Karpas-422 (cell line): ENCODE measurements at regions not wholly inside any gene's neighbourhood (a gene's known extent, or its start where the extent isn't known, plus 50 kb on each side); places are given as distances from the start of the nearest gene placed in this dataset.

Experiments used
- DNase-seq: peaks from one replicate; pipeline ENCODE4 v3.0.0-alpha.2; 2015
- H2AFZ ChIP-seq: fragments of 200-600 bp; sonication (generic); 2 replicates; pipeline ENCODE4 v1.6.1; 2014; ENCODE audit warnings: antibody characterized with exemption, low read length, mixed read lengths
- H3K27ac ChIP-seq: fragments of 200-600 bp; sonication (generic); 2 replicates; pipeline ENCODE4 v1.5.1; 2014; ENCODE audit warnings: mild to moderate bottlenecking, low read length, moderate library complexity
- H3K27me3 ChIP-seq: fragments of 200-600 bp; sonication (generic); 2 replicates; pipeline ENCODE4 v1.6.1; 2014; ENCODE audit warnings: low read length, mixed read lengths
- H3K36me3 ChIP-seq: fragments of 200-600 bp; sonication (generic); 2 replicates; pipeline ENCODE4 v1.6.1; 2014; ENCODE audit warnings: low read length, mixed read lengths; ENCODE audit not compliant: insufficient read depth
- H3K4me1 ChIP-seq: fragments of 200-600 bp; sonication (generic); 2 replicates; pipeline ENCODE4 v1.6.1; 2014; ENCODE audit warnings: mild to moderate bottlenecking, low read length, mixed read lengths
- H3K4me2 ChIP-seq: fragments of 200-600 bp; sonication (generic); 2 replicates; pipeline ENCODE4 v1.6.1; 2014; ENCODE audit warnings: low read length, low read depth, mild to moderate bottlenecking; ENCODE audit not compliant: poor library complexity, severe bottlenecking
- H3K4me3 ChIP-seq: fragments of 200-600 bp; sonication (generic); 2 replicates; pipeline ENCODE4 v1.5.1; 2014; ENCODE audit warnings: mild to moderate bottlenecking, antibody characterized with exemption, low read length, mixed read lengths
- H3K79me2 ChIP-seq: fragments of 200-600 bp; sonication (generic); 2 replicates; pipeline ENCODE4 v1.6.1; 2014; ENCODE audit warnings: mild to moderate bottlenecking, low read length, mixed read lengths
- H3K9ac ChIP-seq: fragments of 200-600 bp; sonication (generic); 2 replicates; pipeline ENCODE4 v1.6.0; 2014; ENCODE audit warnings: low read length
- H3K9me2 ChIP-seq: fragments of 200-600 bp; sonication (generic), shearing (Covaris generic); replicated peaks from 2 replicates; pipeline ENCODE4 v1.6.0; 2014; ENCODE audit warnings: mild to moderate bottlenecking, low read length, moderate library complexity; ENCODE audit not compliant: insufficient read depth
- H3K9me3 ChIP-seq: fragments of 300-700, 200-600 bp; sonication (generic); 2 replicates; pipeline ENCODE4 v1.6.1; 2014; ENCODE audit warnings: low read length, mixed read lengths
- H4K20me1 ChIP-seq: fragments of 200-600 bp; sonication (generic); 2 replicates; pipeline ENCODE4 v1.6.1; 2014; ENCODE audit warnings: mild to moderate bottlenecking, antibody characterized with exemption, low read length, low read depth; ENCODE audit not compliant: insufficient read depth

GRCh38 chr7:63040966-63041610 is 957.6 kb upstream of the ZNF722 start:
- no peak for DNase-seq
- Histone ChIP-seq H3K27ac (no peak overlapping the region), H3K9me3 (peaks cover 19% of the 10 kb centered on the region), H4K20me1 (no peaks in the 10 kb centered on the region), H3K9ac (no peak overlapping the region), H3K4me2 (no peak overlapping the region), H3K79me2 (no peaks in the 10 kb centered on the region), H2AFZ (no peak overlapping the region), H3K4me3 (no peak overlapping the region), H3K9me2 (no peaks in the 10 kb centered on the region), H3K4me1 (no peaks in the 10 kb centered on the region), H3K27me3 (no peaks in the 10 kb centered on the region), H3K36me3 (no peaks in the 10 kb centered on the region)

- peaks cover 24% of the 10 kb centered on the region for H3K9me3 ChIP-seq
Measured at GRCh38 chr7:63041786-63042185, 956.9 kb upstream of the ZNF722 start.

GRCh38 chr7:63042730-63043511 is 955.7 kb upstream of the ZNF722 start:
- Histone ChIP-seq H3K4me2 (no peak overlapping the region), H3K9me2 (no peaks in the 10 kb centered on the region), H3K4me3 (no peak overlapping the region), H3K27ac (no peak overlapping the region), H3K36me3 (no peaks in the 10 kb centered on the region), H3K27me3 (no peaks in the 10 kb centered on the region), H3K9me3 (peaks cover 20% of the 10 kb centered on the region), H3K4me1 (no peaks in the 10 kb centered on the region), H3K9ac (no peak overlapping the region), H4K20me1 (no peaks in the 10 kb centered on the region), H3K79me2 (no peaks in the 10 kb centered on the region), H2AFZ (no peak overlapping the region)
- no peak for DNase-seq

More at GRCh38 chr7:63041786-63042185, 956.9 kb upstream of the ZNF722 start:
- DNase-seq: no peak
- Histone ChIP-seq H3K4me2 (no peak overlapping the region), H3K4me1 (no peaks in the 10 kb centered on the region), H3K4me3 (no peak overlapping the region), H3K9me2 (no peaks in the 10 kb centered on the region), H4K20me1 (no peaks in the 10 kb centered on the region), H3K9ac (no peak overlapping the region), H3K36me3 (no peaks in the 10 kb centered on the region), H3K79me2 (no peaks in the 10 kb centered on the region), H3K27ac (no peak overlapping the region), H3K27me3 (no peaks in the 10 kb centered on the region), H2AFZ (no peak overlapping the region)

GRCh38 chr7:63043657-63044543 is 954.7 kb upstream of the ZNF722 start:
- H3K9me3 ChIP-seq: peaks cover 19% of the 10 kb centered on the region
- H3K27ac ChIP-seq: no peak overlapping the region
- no peaks in the 10 kb centered on the region for H3K9me2 ChIP-seq
- H3K79me2 ChIP-seq: no peaks in the 10 kb centered on the region
- no peaks in the 10 kb centered on the region for H3K36me3 ChIP-seq
- H3K4me3 ChIP-seq: no peak overlapping the region
- H3K4me1 ChIP-seq: no peaks in the 10 kb centered on the region
- H3K9ac ChIP-seq: no peak overlapping the region
- H3K27me3 ChIP-seq: no peaks in the 10 kb centered on the region
- no peak for DNase-seq
- no peaks in the 10 kb centered on the region for H4K20me1 ChIP-seq
- no peak overlapping the region for H3K4me2 ChIP-seq
- H2AFZ ChIP-seq: no peak overlapping the region

- H3K27me3 ChIP-seq: no peaks in the 10 kb centered on the region
- H3K27ac ChIP-seq: no peak overlapping the region
- no peaks in the 10 kb centered on the region for H3K9me2 ChIP-seq
- H3K4me3 ChIP-seq: no peak overlapping the region
- H3K79me2 ChIP-seq: no peaks in the 10 kb centered on the region
- no peak overlapping the region for H3K9ac ChIP-seq
- no peak overlapping the region for H3K4me2 ChIP-seq
- H3K36me3 ChIP-seq: no peaks in the 10 kb centered on the region
- DNase-seq: no peak
- no peak overlapping the region for H2AFZ ChIP-seq
- H3K9me3 ChIP-seq: peaks cover 22% of the 10 kb centered on the region
- H4K20me1 ChIP-seq: no peaks in the 10 kb centered on the region
- no peaks in the 10 kb centered on the region for H3K4me1 ChIP-seq
Measured at GRCh38 chr7:63044721-63045120, 953.9 kb upstream of the ZNF722 start.

- no peak for DNase-seq
- H2AFZ ChIP-seq: no peak overlapping the region
- no peaks in the 10 kb centered on the region for H3K27me3 ChIP-seq
- no peaks in the 10 kb centered on the region for H3K4me1 ChIP-seq
- H3K4me2 ChIP-seq: no peak overlapping the region
- no peaks in the 10 kb centered on the region for H3K79me2 ChIP-seq
- H3K9ac ChIP-seq: no peak overlapping the region
- no peaks in the 10 kb centered on the region for H3K36me3 ChIP-seq
- no peaks in the 10 kb centered on the region for H3K9me2 ChIP-seq
- peaks cover 21% of the 10 kb centered on the region; the same call in 1 of the 2 replicates for H3K9me3 ChIP-seq
- H3K27ac ChIP-seq: no peak overlapping the region
- no peak overlapping the region for H3K4me3 ChIP-seq
- H4K20me1 ChIP-seq: no peaks in the 10 kb centered on the region
Measured at GRCh38 chr7:63045575-63045974, 953.1 kb upstream of the ZNF722 start.

GRCh38 chr7:63046612-63047011 is 952.0 kb upstream of the ZNF722 start:
- Histone ChIP-seq H3K9me2 (no peaks in the 10 kb centered on the region), H2AFZ (no peak overlapping the region), H3K9me3 (peaks cover 22% of the 10 kb centered on the region; the same call in 1 of the 2 replicates), H3K27ac (no peak overlapping the region), H3K4me2 (no peak overlapping the region), H4K20me1 (no peaks in the 10 kb centered on the region), H3K27me3 (no peaks in the 10 kb centered on the region), H3K4me3 (no peak overlapping the region), H3K79me2 (no peaks in the 10 kb centered on the region), H3K9ac (no peak overlapping the region), H3K4me1 (no peaks in the 10 kb centered on the region), H3K36me3 (no peaks in the 10 kb centered on the region)
- no peak for DNase-seq

- no peaks in the 10 kb centered on the region for H3K4me1 ChIP-seq
- no peaks in the 10 kb centered on the region for H3K36me3 ChIP-seq
- no peak overlapping the region for H2AFZ ChIP-seq
- H3K9ac ChIP-seq: no peak overlapping the region
- H3K27me3 ChIP-seq: no peaks in the 10 kb centered on the region
- no peak overlapping the region for H3K27ac ChIP-seq
- peaks cover 20% of the 10 kb centered on the region; the same call in 1 of the 2 replicates for H3K9me3 ChIP-seq
- no peaks in the 10 kb centered on the region for H3K79me2 ChIP-seq
- H3K4me2 ChIP-seq: no peak overlapping the region
- DNase-seq: no peak
- H3K9me2 ChIP-seq: no peaks in the 10 kb centered on the region
- no peaks in the 10 kb centered on the region for H4K20me1 ChIP-seq
- no peak overlapping the region for H3K4me3 ChIP-seq
Measured at GRCh38 chr7:63047061-63047460, 951.6 kb upstream of the ZNF722 start.
